SK-N-SH (cell line): ENCODE measurements at regions not wholly inside any gene's neighbourhood (a gene's known extent, or its start where the extent isn't known, plus 50 kb on each side); places are given as distances from the start of the nearest gene placed in this dataset.
A peak's percentile ranks its signal among the peaks of the same experiment; 100 is the strongest.

Experiments
- CTCF ChIA-PET: fragments of 300-600, 350-600 bp; formaldehyde crosslinking; extraction: SDS; loops from one replicate; lab custom pipeline; 2021; lab: Yijun Ruan, JAX
- POLR2A ChIA-PET: fragments of 350-600 bp; sonication (Branson Sonifier 250); formaldehyde crosslinking; extraction: SDS; loops from one replicate; lab custom pipeline; 2020; ENCODE audit warnings: antibody characterized with exemption, inconsistent platforms; lab: Yijun Ruan, JAX
- DNase-seq: peaks from one replicate; pipeline ENCODE4 v3.0.0; 2012
- H2AFZ ChIP-seq: fragments of 200-600 bp; sonication (generic); 2 replicates; pipeline ENCODE4 v1.8.1; 2016; ENCODE audit warnings: antibody characterized with exemption, mild to moderate bottlenecking, low read depth
- H3F3A ChIP-seq: fragments of 200-600 bp; sonication (generic); replicated peaks from 2 replicates; pipeline ENCODE3; 2016; ENCODE audit warnings: antibody characterized with exemption, mild to moderate bottlenecking; ENCODE audit not compliant: insufficient read depth
- H3K27ac ChIP-seq, 2 experiments: fragments of 200-500 bp in 1 of 2; fragments of 200-600 bp in 1 of 2; sonication (Bioruptor generic) in 1 of 2; sonication (generic), shearing (Covaris generic) in 1 of 2; 2 replicates each; pipeline versions ENCODE4 v1.5.1 to v1.6.1; 2014 to 2016; ENCODE audit warnings: low read depth in 2 of 2, inconsistent platforms in 1 of 2, low read length in 1 of 2, mild to moderate bottlenecking in 1 of 2, mixed read lengths in 1 of 2
- H3K27me3 ChIP-seq: fragments of 200-600 bp; sonication (generic), shearing (Covaris generic); 2 replicates; pipeline ENCODE4 v1.6.1; 2016; ENCODE audit warnings: mixed run types; ENCODE audit not compliant: insufficient read depth
- H3K36me3 ChIP-seq, 2 experiments: fragments of 200-500 bp in 1 of 2; fragments of 200-600 bp in 1 of 2; sonication (Bioruptor generic) in 1 of 2; sonication (generic) in 1 of 2; replicated peaks in 1 of 2; 2 replicates each; pipeline versions ENCODE3 to v1.5.1; 2014 to 2016; ENCODE audit warnings: low read length in 1 of 2, mild to moderate bottlenecking in 1 of 2; ENCODE audit not compliant: insufficient read depth in 2 of 2, control insufficient read depth in 1 of 2
- H3K4me1 ChIP-seq, 2 experiments: fragments of 200-500 bp in 1 of 2; fragments of 200-600 bp in 1 of 2; sonication (Bioruptor generic) in 1 of 2; sonication (generic), shearing (Covaris generic) in 1 of 2; 2 replicates each; pipeline versions ENCODE4 v1.5.1 to v1.6.1; 2014 to 2016; ENCODE audit warnings: low read depth in 1 of 2, low read length in 1 of 2, mixed run types in 1 of 2; ENCODE audit not compliant: insufficient read depth in 2 of 2, control insufficient read depth in 1 of 2
- H3K4me2 ChIP-seq: fragments of 200-600 bp; sonication (generic), shearing (Covaris generic); 2 replicates; pipeline ENCODE4 v1.6.1; 2017; ENCODE audit warnings: mixed run types
- H3K4me3 ChIP-seq, 2 experiments: fragments of 200-500 bp in 1 of 2; fragments of 200-600 bp in 1 of 2; sonication (Bioruptor generic) in 1 of 2; sonication (generic), shearing (Covaris generic) in 1 of 2; 2 replicates each; pipeline versions ENCODE4 v1.5.1 to v1.8.1; 2014 to 2016; ENCODE audit warnings: low read depth in 2 of 2, inconsistent platforms in 1 of 2, low read length in 1 of 2, mild to moderate bottlenecking in 1 of 2, mixed read lengths in 1 of 2, moderate library complexity in 1 of 2
- H3K79me2 ChIP-seq: fragments of 200-600 bp; sonication (generic); 2 replicates; pipeline ENCODE4 v1.8.1; 2017; ENCODE audit warnings: mild to moderate bottlenecking; ENCODE audit not compliant: insufficient read depth
- H3K9ac ChIP-seq: fragments of 200-600 bp; sonication (generic); 2 replicates; pipeline ENCODE4 v1.6.1; 2017; ENCODE audit warnings: mixed run types
- H3K9me2 ChIP-seq: fragments of 200-600 bp; sonication (generic); 2 replicates; pipeline ENCODE4 v1.6.1; 2017; ENCODE audit warnings: mixed run types
- H3K9me3 ChIP-seq: fragments of 200-600 bp; sonication (generic); 2 replicates; pipeline ENCODE4 v1.6.1; 2017; ENCODE audit warnings: mixed run types, mild to moderate bottlenecking, moderate library complexity
- H4K20me1 ChIP-seq: fragments of 200-600 bp; sonication (generic); 2 replicates; pipeline ENCODE4 v1.6.1; 2017; ENCODE audit warnings: mild to moderate bottlenecking, mixed run types; ENCODE audit not compliant: insufficient read depth
- ELF1 ChIP-seq: IDR thresholded peaks from 2 replicates; pipeline ENCODE4 v1.4.0; 2012
- FOSL2 ChIP-seq: IDR thresholded peaks from 2 replicates; pipeline ENCODE4 v1.4.0; 2012; ENCODE audit warnings: low read depth, mild to moderate bottlenecking, moderate library complexity, borderline replicate concordance
- FOXJ3 ChIP-seq: sonication (generic); formaldehyde crosslinking; IDR thresholded peaks from 2 replicates; pipeline ENCODE4 v1.5.1; 2020; ENCODE audit warnings: mild to moderate bottlenecking, missing genetic modification reagents
- FOXM1 ChIP-seq: IDR thresholded peaks from 2 replicates; pipeline ENCODE4 v1.4.0; 2012; ENCODE audit warnings: low read depth, mild to moderate bottlenecking
- GABPA ChIP-seq: IDR thresholded peaks from 2 replicates; pipeline ENCODE4 v1.4.0; 2012; ENCODE audit warnings: low read depth, mild to moderate bottlenecking
- GATA2 ChIP-seq: sonication (generic); formaldehyde crosslinking; IDR thresholded peaks from 2 replicates; pipeline ENCODE4 v1.5.0; 2020; ENCODE audit warnings: mild to moderate bottlenecking, missing genetic modification reagents
- MEF2A ChIP-seq: IDR thresholded peaks from 2 replicates; pipeline ENCODE4 v1.4.0; 2012; ENCODE audit warnings: low read depth, borderline replicate concordance
- MXI1 ChIP-seq: IDR thresholded peaks from 2 replicates; pipeline ENCODE4 v1.6.1; 2012; ENCODE audit warnings: mild to moderate bottlenecking, low read depth, low read length, improper control_type of control experiment
- NFIC ChIP-seq: IDR thresholded peaks from 2 replicates; pipeline ENCODE4 v1.4.0; 2012; ENCODE audit warnings: borderline replicate concordance
- NRF1 ChIP-seq: IDR thresholded peaks from 2 replicates; pipeline ENCODE4 v1.6.1; 2012; ENCODE audit warnings: low read depth, mild to moderate bottlenecking, low read length
- POLR2AphosphoS5 ChIP-seq: IDR thresholded peaks from 2 replicates; pipeline ENCODE4 v1.6.1; 2012; ENCODE audit warnings: low read depth, low read length
- RCOR1 ChIP-seq: fragments of 150-350 bp; IDR thresholded peaks from 2 replicates; pipeline ENCODE4 v1.6.1; 2017; ENCODE audit warnings: antibody characterized with exemption, low read length
- RXRA ChIP-seq: IDR thresholded peaks from 2 replicates; pipeline ENCODE4 v1.4.0; 2012; ENCODE audit warnings: low read depth, mild to moderate bottlenecking, borderline replicate concordance
- SMC3 ChIP-seq: IDR thresholded peaks from 2 replicates; pipeline ENCODE4 v1.6.1; 2012; ENCODE audit warnings: low read depth, low read length, improper control_type of control experiment
- TCF12 ChIP-seq: IDR thresholded peaks from 2 replicates; pipeline ENCODE4 v1.4.0; 2012
- TEAD4 ChIP-seq: IDR thresholded peaks from 2 replicates; pipeline ENCODE4 v1.4.0; 2012; ENCODE audit warnings: mild to moderate bottlenecking, borderline replicate concordance; ENCODE audit not compliant: insufficient read depth
- USF1 ChIP-seq: IDR thresholded peaks from 2 replicates; pipeline ENCODE4 v1.4.0; 2012; ENCODE audit warnings: low read depth, borderline replicate concordance
- YY1 ChIP-seq: IDR thresholded peaks from 2 replicates; pipeline ENCODE4 v1.4.0; 2012; ENCODE audit warnings: low read depth, mild to moderate bottlenecking
- WGBS: methylation state at CpG from one replicate; pipeline ENCODE4 v1.1.6; 2017; ENCODE audit warnings: low lambda C conversion rate; 5-methylcytosine and 5-hydroxymethylcytosine counted together
- TF ChIP-seq, protein P1 (sequence below): fragments of 200-600 bp; sonication (generic); IDR thresholded peaks from 2 replicates; pipeline ENCODE4 v1.6.1; 2017; ENCODE audit warnings: antibody characterized with exemption, mild to moderate bottlenecking, moderate library complexity
- TF ChIP-seq, protein P2 (sequence below): IDR thresholded peaks from 2 replicates; pipeline ENCODE4 v1.4.0; 2012; ENCODE audit warnings: low read depth
- TF ChIP-seq, protein P3 (sequence below): fragments of 150-350 bp; IDR thresholded peaks from 2 replicates; pipeline ENCODE4 v1.6.1; 2017; ENCODE audit warnings: antibody characterized with exemption, low read length, low read depth, borderline replicate concordance

DNA sequence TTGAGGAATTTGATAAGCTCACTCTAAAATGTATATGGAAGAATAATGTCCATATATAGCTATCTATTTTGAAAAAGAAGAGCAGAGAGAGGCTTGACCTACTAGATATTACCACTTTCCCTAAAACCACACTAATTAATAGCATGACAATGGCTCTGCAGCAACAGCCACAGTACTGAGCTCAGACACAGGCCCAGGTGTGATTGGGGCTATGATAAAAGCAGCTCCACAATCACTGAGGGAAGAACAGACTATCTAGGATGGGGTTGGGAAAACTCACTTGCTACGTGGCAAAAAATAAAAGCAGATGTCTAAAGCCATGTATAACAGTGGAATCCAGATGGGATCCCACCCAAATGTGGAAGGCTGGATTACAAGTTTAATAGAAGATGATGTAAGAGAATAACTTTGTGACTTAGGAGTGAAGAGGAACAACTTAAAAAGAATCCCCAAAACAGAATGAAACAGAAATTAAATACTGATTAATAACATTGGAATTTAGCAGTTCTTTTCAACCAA lies 80.8 kb upstream of the RAB4A start:
- Histone ChIP-seq H3K9me3 (no peaks in the 10 kb centered on the region), H3K79me2 (no peaks in the 10 kb centered on the region), H3K36me3 (no peaks in the 10 kb centered on the region), H3K27me3 (no peaks in the 10 kb centered on the region), H3K9me2 (no peaks in the 10 kb centered on the region), H3K9ac (no peak overlapping the region), H3K27ac (no peak overlapping the region)
- CTCF ChIA-PET = interaction anchor here (0.8 to 1.2 kb wide), 2 partner anchors 37 to 455 kb away, joined by 3 to 4 read pairs; partner anchors contain the start of gene RHOU
- WGBS = 45% methylated on average over 1 of the region's 1 CpG
- TF ChIP-seq GATA2 (CRISPR knock-in tag) = peak; percentile 75
- TF ChIP-seq POLR2AphosphoS5 = no peak
- TF ChIP-seq, all 33 proteins: peak for 1
- peak; percentile 24 for DNase-seq
- Histone ChIP-seq H2AFZ (no peak overlapping the region), H3K4me2 (no peak overlapping the region), H3F3A (no peaks in the 10 kb centered on the region), H3K4me1 (peaks cover 0 to 3% of the 10 kb centered on the region in 2 experiments; a peak in 1 of 4 replicates), H4K20me1 (no peaks in the 10 kb centered on the region), H3K4me3 (no peak overlapping the region)
- POLR2A ChIA-PET = no interaction called here

- H3K27ac ChIP-seq = no peak overlapping the region
- no peaks in the 10 kb centered on the region for H3K36me3 ChIP-seq
- ChIA-PET POLR2A (no interaction called here), CTCF (interaction anchor here (1.0 kb wide), 1 partner anchor 37 kb away, joined by 3 read pairs; no protein-coding TSS in a partner anchor)
- no peak overlapping the region for H3K9ac ChIP-seq
- no peaks in the 10 kb centered on the region for H3K79me2 ChIP-seq
- no peak overlapping the region for H3K4me2 ChIP-seq
- no peaks in the 10 kb centered on the region for H3F3A ChIP-seq
- TF ChIP-seq ELF1 (no peak), YY1 (no peak), MEF2A (no peak), FOSL2 (no peak), TEAD4 (no peak)
- TF ChIP-seq, protein P1, sequence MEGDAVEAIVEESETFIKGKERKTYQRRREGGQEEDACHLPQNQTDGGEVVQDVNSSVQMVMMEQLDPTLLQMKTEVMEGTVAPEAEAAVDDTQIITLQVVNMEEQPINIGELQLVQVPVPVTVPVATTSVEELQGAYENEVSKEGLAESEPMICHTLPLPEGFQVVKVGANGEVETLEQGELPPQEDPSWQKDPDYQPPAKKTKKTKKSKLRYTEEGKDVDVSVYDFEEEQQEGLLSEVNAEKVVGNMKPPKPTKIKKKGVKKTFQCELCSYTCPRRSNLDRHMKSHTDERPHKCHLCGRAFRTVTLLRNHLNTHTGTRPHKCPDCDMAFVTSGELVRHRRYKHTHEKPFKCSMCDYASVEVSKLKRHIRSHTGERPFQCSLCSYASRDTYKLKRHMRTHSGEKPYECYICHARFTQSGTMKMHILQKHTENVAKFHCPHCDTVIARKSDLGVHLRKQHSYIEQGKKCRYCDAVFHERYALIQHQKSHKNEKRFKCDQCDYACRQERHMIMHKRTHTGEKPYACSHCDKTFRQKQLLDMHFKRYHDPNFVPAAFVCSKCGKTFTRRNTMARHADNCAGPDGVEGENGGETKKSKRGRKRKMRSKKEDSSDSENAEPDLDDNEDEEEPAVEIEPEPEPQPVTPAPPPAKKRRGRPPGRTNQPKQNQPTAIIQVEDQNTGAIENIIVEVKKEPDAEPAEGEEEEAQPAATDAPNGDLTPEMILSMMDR = no peak
- H3K9me2 ChIP-seq = no peaks in the 10 kb centered on the region
- H3K27me3 ChIP-seq = no peaks in the 10 kb centered on the region
- WGBS = 45% methylated on average over 3 of the region's 3 CpGs
- no peaks in the 10 kb centered on the region for H3K9me3 ChIP-seq
- no peak overlapping the region for H2AFZ ChIP-seq
- H3K4me1 ChIP-seq = peaks cover 0 to 3% of the 10 kb centered on the region in 2 experiments; a peak in 1 of 4 replicates
- no peak for DNase-seq
- no peak overlapping the region for H3K4me3 ChIP-seq
- H4K20me1 ChIP-seq = no peaks in the 10 kb centered on the region
These were observed 79.7 kb upstream of the RAB4A start for GRCh38 chr1:229191066-229191674.

DNA sequence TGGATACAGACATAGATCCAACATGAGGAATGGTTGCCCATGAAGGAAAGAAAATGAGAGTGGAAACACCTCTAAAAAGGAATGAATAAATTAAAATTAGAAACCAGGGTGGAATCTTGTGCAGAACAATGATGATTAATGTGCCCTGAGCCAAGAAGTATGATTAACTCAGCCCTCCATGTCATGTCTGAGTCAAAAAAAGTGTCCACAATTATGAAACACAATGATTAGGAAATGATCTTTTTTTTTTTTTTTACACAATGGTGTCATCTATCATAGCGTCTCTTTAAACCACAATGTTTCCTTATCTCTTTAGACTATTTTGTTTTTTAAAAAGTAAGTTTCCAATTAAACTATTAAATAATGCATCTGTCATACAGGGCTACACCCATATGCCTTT lies 78.9 kb upstream of the RAB4A start:
- Histone ChIP-seq H3K9me3 (no peaks in the 10 kb centered on the region), H3K4me1 (peaks cover 0 to 3% of the 10 kb centered on the region in 2 experiments; a peak in 1 of 4 replicates), H4K20me1 (no peaks in the 10 kb centered on the region), H3K79me2 (no peaks in the 10 kb centered on the region), H3F3A (no peaks in the 10 kb centered on the region), H3K27ac (no peak overlapping the region), H3K9ac (no peak overlapping the region), H3K27me3 (no peaks in the 10 kb centered on the region), H2AFZ (no peak overlapping the region), H3K9me2 (no peaks in the 10 kb centered on the region), H3K36me3 (no peaks in the 10 kb centered on the region), H3K4me2 (no peak overlapping the region), H3K4me3 (no peak overlapping the region)
- CTCF ChIA-PET = interaction anchor here (1.0 kb wide), 2 partner anchors 33 to 36 kb away, joined by 3 read pairs; no protein-coding TSS in a partner anchor
- DNase-seq = no peak
- WGBS = 9% methylated on average over 1 of the region's 1 CpG
- POLR2A ChIA-PET = no interaction called here
- no peak for TF ChIP-seq GABPA
- no peak for TF ChIP-seq YY1
- TF ChIP-seq FOXJ3 (CRISPR knock-in tag) = no peak
- no peak for TF ChIP-seq USF1
- TF ChIP-seq, protein P2, sequence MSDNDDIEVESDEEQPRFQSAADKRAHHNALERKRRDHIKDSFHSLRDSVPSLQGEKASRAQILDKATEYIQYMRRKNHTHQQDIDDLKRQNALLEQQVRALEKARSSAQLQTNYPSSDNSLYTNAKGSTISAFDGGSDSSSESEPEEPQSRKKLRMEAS = no peak
- no peak for TF ChIP-seq FOXM1
- TF ChIP-seq RXRA = no peak
- TF ChIP-seq RCOR1 = no peak
- TF ChIP-seq MXI1 = no peak
- no peak for TF ChIP-seq NRF1
- TF ChIP-seq NFIC = no peak
- TF ChIP-seq, protein P3, sequence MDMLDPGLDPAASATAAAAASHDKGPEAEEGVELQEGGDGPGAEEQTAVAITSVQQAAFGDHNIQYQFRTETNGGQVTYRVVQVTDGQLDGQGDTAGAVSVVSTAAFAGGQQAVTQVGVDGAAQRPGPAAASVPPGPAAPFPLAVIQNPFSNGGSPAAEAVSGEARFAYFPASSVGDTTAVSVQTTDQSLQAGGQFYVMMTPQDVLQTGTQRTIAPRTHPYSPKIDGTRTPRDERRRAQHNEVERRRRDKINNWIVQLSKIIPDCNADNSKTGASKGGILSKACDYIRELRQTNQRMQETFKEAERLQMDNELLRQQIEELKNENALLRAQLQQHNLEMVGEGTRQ = no peak
- TF ChIP-seq SMC3 = no peak
- no peak for TF ChIP-seq ELF1
- no peak for TF ChIP-seq TCF12
- TF ChIP-seq GATA2 (CRISPR knock-in tag) = no peak
